GM13977 (cell line): ENCODE measurements at regions not wholly inside any gene's neighbourhood (a gene's known extent, or its start where the extent isn't known, plus 50 kb on each side); places are given as distances from the start of the nearest gene placed in this dataset.

Experiments used
- DNase-seq: peaks from one replicate; pipeline ENCODE4 v3.0.0; 2012; ENCODE audit warnings: low spot score
- in situ Hi-C: fragments of 300-500 bp; cut with MboI; formaldehyde crosslinking; loops from one replicate; pipeline ENCODE4 v1.12.0; 2022; ENCODE audit warnings: low sequenced_read_pairs, low pct_unique_long_range_greater_than_20kb, mixed read lengths, inconsistent platforms; ENCODE audit not compliant: unreplicated experiment
- TF ChIP-seq, protein P1 (sequence below): IDR thresholded peaks from 2 replicates; pipeline ENCODE4 v1.5.1; 2012; ENCODE audit warnings: mild to moderate bottlenecking, control low read depth; ENCODE audit not compliant: insufficient read depth; ENCODE audit errors: extremely low read depth, missing control alignments

GRCh38 chr2:161059388-161059787 is 100.8 kb upstream of the TANK start:
- TF ChIP-seq, protein P1, sequence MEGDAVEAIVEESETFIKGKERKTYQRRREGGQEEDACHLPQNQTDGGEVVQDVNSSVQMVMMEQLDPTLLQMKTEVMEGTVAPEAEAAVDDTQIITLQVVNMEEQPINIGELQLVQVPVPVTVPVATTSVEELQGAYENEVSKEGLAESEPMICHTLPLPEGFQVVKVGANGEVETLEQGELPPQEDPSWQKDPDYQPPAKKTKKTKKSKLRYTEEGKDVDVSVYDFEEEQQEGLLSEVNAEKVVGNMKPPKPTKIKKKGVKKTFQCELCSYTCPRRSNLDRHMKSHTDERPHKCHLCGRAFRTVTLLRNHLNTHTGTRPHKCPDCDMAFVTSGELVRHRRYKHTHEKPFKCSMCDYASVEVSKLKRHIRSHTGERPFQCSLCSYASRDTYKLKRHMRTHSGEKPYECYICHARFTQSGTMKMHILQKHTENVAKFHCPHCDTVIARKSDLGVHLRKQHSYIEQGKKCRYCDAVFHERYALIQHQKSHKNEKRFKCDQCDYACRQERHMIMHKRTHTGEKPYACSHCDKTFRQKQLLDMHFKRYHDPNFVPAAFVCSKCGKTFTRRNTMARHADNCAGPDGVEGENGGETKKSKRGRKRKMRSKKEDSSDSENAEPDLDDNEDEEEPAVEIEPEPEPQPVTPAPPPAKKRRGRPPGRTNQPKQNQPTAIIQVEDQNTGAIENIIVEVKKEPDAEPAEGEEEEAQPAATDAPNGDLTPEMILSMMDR = no peak
- in situ Hi-C loops = no loop called here
- no peak for DNase-seq

GRCh38 chr2:161061786-161062185 is 98.4 kb upstream of the TANK start:
- TF ChIP-seq, protein P1 = no peak
- no peak for DNase-seq
- in situ Hi-C loops = no loop called here

- peak; percentile 35 for DNase-seq
- in situ Hi-C loops = no loop called here
- TF ChIP-seq, protein P1 = peak; percentile 87
Observed at GRCh38 chr2:161063157-161063945, 96.9 kb upstream of the TANK start.

GRCh38 chr2:161063946-161064306 is 96.3 kb upstream of the TANK start:
- in situ Hi-C loops = no loop called here
- DNase-seq = no peak
- TF ChIP-seq, protein P1 = no peak

DNA sequence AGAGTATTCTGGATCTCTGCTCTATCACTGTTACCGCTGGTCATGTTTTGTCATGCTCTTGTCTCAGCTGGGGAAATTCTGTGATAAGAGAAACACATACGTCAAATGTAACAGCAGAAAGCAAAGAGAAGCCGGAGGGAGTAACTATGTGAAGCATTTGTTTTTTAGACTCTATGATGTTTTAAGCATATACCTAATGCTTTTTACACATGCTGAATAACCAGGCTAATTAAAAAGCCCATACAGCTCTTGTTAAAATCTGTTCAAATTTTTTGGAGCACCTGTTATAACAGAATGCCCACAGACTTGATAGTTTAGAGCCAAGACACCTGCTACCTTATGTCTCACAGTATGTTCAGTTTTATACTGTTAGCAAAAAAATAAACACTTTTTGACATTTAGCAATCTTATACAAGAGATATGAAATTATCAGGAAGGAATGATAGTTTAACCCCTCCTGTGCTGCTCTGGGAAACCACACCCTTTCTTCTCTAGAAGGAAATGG is 92.3 kb upstream of the TANK start:
- in situ Hi-C loops = no loop called here
- no peak for DNase-seq
- TF ChIP-seq, protein P1 = no peak

DNA sequence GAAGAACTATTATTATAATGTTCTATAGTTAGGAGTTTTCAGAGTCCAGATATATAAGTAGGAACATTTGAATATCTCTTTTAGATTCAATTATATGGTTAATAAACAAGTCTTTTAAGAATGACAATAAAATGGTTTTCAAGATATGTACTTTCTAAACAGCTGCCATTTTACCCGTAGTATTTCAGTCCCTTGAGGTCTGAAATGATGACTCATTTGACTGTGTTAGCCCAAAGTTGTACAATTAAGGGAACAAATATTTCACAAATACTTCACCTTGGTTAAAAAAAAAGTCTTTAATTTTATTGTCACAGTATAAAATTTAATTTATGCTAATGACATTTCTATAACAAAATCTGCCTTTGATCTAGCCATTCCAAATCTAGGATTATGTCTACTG is 91.6 kb upstream of the TANK start:
- TF ChIP-seq, protein P1 = no peak
- in situ Hi-C loops = no loop called here
- no peak for DNase-seq
